HG02571 (cell line): ENCODE measurements at regions not wholly inside any gene's neighbourhood (a gene's known extent, or its start where the extent isn't known, plus 50 kb on each side); places are given as distances from the start of the nearest gene placed in this dataset.

ENCODE experiments used
- ATAC-seq: cut with Tn5 transposase; IDR thresholded peaks from one replicate; pipeline ENCODE4 v1.9.1; 2021; ENCODE audit warnings: mild to moderate bottlenecking, moderate library complexity; ENCODE audit not compliant: unreplicated experiment

DNA sequence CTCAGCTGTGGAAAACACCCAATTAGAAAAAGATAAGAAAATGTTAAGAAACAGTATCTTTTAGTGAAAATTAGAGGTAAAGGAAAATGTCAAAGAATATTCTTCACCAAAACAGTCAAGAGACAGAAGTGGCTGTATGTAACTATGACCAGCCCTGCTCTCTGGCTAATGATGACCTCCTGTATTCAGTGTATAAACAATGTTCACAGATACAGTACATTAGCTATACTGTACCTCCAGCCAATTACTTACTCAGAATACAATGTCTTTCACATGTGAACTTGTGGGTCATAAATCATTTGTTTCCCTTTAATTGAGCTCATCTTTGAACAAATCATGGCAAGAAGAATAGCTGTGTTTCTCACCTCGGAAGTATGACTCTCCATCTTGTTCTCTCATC is 432.0 kb downstream of the LMO4 start:
- ATAC-seq = no peak

DNA sequence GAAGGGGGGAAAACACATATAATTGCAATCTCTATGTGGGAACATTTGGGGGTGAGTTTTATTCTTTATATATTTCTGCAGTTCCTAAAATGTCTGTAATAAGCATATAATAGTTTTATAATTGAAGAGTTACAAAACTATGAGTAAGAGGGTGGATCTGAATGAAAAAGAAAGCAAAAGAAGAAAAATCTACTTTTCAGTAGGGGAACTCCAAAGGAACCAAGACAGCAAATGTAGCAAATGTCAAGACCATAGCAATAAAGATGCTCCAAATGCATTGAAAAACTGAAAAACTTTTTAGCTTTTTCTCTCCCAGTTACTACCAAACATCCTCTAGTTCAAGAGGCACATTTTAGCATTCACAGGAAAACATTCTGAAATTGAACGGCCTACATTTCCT is 434.8 kb downstream of the LMO4 start:
- no peak for ATAC-seq

DNA sequence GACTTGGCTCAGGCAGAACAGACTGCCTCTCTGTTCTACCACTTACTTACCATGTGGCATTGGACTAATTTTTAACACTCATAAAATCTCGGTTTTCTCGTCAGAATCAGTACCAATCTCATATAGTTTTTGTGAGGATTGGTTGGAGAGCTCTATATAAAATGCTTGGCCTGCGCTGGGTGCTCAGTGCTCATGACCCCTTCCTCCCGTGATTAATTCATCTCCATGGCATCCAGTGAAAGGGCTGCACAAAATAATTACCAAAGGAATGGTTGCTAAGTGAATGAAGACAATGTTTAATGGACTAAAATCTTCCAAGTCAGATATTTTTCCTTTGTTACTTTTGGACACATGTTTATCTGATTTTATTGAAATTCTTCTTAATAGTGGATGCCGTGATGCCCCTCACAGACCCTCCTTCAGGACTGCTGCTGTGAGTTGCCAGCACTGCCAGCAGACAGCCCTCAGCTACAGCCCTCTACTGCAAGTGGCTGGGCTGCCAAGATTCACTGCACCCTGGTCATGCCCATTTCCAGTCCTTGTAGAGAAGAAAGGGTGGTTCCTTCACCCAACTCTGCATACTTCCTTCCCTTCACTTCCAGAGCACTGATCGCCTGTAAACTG is 436.5 kb downstream of the LMO4 start:
- ATAC-seq = no peak

DNA sequence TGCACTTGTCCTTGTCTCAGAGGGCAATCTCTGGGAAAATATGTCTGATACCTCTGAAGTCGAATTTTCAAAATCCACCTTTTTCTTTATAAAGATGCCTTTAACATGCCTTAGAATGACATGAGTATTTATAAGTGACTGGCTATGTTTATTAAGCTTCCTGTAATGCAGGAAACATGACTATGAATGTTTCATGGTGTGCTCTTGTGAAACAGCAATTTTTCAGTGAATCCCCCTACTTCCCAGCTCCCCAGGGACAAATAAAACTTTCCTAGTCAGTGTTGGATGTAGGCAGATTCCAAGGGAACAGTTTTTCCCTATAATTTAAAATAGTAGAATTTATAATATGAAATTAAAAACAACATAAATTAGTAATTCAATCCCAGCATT is 437.0 kb downstream of the LMO4 start:
- no peak for ATAC-seq

DNA sequence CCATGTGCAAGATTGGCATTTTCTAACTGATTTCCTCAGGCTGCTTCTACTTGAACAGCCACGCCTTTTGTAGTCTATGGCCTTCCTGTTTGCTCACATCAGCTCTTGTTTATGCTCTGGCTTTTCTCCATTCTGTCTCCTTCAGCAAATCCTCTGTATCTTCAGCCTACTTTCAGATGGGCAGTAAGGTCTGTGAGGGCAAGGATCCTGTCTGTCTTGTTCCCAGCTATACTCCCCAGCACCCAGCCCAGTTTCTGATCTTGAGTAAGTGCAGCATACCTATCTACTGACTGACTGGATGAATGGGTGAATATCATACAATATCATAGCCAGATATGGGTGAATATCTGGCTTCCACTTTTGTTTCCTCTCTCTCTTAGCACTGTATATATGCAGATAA is 438.1 kb downstream of the LMO4 start:
- ATAC-seq = no peak

DNA sequence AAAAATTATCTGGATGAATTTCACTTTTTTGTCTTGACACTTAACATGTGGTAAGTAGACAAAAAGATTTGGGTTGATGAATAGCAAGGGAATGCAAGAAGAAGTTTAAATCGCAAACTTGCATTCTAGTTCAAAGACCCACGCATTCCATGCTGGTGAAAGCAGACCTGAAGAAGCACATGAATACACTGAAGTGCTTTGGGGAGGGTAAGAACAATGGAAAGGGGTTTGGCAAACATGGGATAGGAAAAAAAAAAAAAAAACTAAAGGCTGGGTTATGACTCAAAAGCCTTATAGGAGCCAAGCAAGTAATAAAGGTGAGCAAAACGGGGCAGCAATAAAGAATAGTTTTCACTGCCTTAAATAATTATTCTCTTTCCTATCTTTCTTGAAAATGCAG is 450.2 kb downstream of the LMO4 start:
- ATAC-seq = no peak

DNA sequence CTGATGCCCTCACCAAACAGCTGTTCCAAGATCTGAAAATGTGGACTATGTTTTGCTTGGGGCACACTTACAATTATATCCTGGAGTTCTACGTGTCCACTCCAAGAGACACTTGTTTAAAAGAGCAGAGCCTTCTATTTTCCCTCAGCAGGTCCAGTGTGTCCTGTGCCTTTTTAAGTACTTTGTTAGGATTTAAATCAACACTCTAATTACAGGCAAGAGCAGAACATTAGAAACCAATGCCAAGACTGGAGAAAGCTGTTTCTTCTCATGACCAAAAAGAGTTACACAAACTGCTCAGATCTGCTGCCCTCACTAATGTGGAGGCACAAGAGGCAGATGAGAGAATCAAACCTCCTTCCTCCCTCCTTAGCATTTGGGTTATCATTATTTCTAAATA is 452.9 kb downstream of the LMO4 start:
- ATAC-seq = no peak

DNA sequence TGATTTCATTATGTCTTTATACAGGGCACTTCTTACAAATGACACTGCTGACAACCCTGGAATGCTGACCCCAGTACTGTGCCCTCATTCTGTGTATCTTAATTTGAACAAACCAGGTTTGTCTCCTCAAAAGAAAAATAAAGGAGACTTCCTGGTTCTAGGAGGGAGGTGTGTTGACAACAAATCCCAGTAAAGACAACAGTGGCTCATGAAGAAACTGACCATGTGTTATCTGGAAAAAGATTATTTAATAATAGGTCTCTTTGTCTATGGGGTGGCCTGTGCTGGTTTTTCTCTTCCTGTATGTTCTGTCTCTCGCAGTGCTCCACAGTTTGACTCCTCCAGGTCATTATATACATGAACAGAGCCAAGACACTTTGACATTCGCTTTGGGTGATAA is 454.6 kb downstream of the LMO4 start:
- no peak for ATAC-seq

DNA sequence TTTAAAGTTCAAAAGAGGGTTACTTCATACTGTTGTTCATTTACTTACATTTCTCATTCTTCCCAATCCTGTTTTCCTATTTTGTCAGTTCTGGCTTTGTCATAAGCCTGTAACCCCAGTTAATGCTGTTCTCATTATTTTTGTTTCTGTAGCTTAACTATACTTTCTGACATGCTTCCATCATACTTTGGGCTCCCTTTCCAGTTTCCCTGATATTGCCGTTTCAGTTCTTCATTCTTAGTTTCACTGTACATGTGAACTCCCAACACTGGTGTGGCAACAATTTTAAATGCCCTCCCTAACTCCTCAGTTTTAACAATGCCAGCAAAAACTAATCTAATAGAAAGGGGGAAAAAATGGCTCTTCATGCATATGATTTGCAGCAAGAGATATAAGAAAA is 456.7 kb downstream of the LMO4 start:
- ATAC-seq = no peak

DNA sequence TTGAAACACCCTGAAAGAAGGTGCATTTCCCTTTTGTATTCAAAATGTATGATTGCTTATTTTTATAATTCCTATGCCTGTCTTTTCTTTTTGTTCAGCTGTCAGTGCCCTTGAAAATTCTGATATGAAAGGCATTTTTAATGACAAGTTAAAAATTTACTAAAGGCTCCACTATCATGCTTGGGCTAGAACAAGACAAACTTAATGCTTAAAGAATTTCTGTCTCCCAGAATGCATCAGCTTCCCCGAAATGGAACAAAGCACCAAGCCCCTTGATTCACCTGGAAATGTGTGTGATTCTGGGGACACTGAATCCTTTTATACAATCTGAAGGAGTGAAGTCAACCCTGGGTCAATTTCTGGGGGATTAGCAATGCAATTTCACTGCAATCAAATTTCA is 457.5 kb downstream of the LMO4 start:
- ATAC-seq = no peak

DNA sequence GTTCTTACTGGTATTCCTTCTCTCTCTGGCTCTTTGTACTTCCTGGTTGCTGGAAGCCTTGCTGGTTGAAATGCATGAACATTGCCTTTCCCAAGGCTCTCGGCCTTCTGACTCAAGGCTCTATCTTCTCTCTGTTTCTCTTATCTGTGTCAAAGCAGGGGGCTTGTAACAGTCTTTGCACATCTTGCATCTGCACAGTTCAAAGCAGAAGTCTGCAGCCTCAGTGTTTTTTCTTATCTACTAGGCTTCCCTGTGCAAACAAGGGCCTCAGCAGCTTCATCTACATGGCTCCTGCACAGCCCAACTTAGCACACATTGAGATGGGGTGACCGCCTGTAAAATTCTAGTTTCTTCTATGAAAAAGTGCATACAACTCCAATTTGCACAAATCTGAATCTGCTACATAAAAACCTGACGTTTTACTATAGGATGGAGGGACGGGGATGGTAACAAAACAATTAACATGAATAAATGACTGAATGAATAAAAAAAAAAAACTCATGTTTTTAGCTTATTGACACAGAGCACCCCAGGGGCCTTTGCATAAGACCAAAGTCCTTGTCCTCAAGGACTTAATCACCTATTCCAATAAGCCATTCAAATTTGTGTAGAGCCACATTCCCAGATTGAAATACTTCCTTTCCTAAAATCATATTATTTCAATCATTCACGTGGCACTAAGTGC is 458.3 kb downstream of the LMO4 start:
- ATAC-seq = no peak

DNA sequence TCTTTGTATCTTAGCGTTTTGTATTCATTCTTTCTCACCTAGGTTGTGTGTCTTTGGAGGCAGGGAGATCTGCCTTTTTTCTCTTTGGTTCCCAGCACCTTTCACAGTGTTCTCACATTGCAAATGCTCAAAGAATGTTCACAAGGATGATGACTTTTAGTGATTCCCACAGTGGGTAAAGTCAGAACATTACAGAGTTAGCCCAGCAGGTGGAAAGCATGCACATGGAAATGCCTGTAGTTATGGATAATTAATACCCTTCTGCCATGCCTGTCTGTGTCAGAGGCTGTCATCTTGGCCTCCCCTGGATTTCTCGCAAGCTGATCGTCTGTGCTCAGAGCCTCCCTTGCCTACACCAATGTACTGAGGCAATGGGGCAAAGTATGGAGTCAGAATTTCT is 458.9 kb downstream of the LMO4 start:
- ATAC-seq = no peak

DNA sequence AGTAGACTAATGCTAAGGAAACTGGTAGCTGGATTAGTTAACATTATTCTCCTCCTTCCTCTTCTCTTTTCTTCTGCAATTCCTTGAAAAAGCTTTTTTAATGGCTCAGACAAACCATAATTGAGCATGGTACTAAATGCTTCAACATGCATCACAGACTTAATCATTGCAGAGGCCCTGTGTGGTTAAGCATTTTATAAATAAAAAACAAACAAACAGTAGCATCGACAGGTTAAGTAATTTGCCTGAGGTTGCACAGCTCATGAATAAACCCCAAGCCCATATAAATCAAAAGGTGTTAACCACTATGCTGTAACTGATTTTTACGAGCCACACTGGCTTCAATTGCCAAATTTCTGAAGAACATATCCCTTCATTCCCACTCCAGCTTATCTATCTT is 462.1 kb downstream of the LMO4 start:
- no peak for ATAC-seq

DNA sequence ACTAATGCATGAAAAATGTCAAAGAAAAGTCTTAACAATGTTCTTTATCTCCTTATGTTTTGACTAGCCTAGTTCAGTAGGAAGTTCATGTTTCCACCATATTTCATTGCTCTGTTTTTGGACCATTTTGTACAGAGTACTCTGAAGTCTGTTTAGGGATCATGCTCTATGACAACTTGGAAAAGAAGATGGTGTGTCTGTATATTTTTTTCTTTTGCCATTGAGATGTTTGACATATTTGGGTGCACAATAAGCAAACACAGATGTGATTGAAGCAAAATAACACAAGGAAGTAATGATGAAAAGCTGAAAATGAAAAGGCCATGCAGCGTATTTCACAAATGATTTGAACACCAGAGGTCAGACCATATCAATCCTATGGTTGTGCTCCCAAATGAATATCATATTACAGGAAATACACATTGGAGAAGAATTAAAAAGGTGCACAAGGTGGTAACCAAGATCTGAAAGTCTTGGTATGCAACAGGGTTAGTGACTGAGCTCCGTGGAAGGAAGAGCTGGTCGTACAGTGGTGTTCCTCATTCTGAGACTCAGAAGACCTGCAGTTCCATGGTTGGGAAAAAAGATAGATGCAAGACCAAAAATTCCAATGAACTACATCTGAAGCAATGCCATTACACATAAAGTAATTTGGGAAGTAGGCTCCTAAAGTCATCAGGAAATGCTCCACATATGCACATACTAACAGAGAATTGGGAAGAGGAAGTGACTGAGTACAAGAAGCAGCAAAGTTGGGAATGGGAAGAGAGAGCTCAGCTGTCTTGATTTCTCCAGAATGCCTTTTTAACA is 463.5 kb downstream of the LMO4 start:
- ATAC-seq = no peak

DNA sequence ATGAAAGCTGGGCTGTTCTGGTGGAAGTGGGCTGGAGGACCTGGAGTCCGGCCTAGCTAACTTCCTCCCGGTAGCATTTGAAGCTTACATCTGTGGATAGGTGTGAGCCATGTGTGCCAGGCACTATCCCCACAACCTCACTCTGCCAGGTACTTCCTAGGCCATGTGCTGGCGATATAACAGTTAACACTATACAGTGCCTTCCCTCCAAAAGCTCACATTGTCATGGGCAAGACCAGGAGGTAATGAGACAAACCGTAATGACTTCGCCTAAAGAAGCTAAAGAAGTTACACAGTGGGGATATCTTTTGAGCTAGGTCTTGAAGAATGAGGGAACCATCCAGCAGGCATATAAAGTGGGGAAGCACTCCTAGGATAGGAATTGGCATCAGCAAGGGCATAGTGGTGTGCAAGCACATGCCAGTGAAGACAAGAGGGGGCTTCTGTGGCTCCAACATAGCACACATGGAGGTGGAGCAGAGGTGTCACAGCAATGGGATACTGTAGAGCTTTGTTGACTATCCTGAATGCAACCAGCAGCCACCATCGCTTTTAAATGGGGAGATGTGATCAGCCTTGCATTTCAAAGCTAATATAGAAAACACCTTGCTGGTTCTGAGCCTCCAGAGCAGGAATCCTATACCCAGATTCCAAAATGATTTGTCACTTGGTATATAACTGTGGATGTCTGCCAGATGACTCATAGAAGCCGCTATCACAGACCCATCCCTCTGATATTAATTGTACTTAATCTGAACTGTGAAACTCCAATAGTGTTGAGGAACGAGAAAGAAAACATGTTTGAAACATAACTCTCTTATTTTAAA is 466.3 kb downstream of the LMO4 start:
- ATAC-seq = no peak

DNA sequence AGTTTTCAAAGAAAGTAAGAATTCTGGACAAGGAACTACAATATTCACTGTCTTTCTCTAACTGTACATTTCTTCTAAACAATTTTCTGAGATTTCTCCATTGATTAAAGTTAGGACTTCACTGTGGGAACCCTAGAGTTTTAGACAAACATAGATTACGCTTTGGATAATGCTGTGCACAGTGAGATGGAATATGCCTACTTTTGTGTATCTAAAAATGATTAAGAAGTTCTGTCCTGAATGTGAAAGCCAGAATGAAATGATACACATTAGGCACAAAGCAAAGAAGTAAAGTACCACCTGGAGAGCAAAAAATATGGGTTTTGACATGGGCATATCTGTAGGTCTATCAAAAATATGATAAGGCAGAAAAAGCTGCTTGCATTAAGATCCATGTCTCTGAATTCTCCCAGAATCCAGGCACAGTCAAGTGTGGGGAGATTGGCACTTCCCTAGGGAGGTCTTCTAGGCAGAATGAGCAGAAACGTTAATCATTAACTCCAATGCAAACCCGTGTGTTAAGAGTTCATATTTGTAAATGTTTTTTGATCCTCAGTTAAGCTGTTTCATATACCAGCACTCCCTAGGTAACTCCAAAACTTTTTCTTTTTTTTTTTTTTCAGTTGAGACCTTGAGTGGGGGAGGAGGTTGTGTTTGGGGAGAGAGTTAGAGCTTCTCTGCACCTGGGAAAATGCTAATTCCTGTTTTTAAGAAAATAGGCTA is 467.1 kb downstream of the LMO4 start:
- ATAC-seq = no peak

DNA sequence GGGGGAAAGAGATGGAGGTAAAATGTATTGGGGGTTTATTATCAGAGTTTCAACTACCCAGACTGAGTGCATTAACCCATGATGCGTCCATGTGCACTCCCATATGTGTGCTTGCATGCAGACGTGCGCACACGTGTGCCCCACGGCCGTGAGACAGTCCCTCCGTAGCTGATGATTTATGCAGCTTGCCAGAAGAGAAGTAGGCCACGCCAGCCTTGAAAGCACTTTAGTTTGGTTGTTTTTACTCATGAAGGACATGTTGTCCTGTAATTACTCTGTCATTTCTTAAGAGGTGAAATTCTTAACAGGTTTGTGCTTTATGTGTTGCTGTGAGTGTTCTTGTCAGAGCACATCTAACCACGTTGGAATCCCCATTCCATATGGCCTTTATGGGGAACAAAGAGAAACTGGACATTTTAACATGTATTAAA is 467.8 kb downstream of the LMO4 start:
- ATAC-seq = no peak

DNA sequence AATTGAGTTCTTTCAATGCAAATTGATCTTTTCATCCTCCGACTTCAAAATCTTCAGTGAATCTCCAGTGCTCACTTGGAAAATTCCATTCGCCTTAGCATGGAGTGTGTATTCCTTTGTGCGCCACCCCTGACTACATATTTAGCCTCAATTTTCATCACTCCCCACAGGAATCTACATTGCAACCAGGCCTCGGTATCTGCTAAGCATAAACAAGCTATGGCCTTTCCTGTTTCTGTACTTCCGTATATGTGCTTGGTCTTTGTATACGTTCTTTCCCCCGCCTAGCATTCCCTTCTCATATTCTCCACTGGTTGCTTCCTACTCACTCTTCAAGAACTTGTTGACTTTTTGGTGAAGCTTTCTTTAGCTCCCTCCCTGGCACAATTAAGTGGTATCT is 470.8 kb downstream of the LMO4 start:
- ATAC-seq = no peak

DNA sequence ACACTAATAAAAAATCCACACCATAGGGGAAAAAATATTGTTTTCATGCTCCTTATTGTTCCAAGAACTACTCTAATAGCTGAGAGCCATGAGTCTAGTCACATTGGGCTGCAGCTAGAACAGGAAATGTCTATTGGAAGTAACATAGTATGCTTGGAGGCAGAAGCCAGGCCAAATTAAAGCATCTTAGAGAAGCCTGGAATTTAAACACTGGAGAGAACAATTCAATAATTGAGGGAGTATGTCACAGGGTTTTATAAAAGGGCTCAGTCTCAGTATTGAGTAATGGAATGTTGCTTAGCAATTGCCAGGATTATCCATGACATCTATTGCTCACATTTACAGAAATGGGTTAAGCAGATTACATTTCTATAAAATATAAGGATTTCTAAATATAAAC is 471.3 kb downstream of the LMO4 start:
- ATAC-seq = no peak

DNA sequence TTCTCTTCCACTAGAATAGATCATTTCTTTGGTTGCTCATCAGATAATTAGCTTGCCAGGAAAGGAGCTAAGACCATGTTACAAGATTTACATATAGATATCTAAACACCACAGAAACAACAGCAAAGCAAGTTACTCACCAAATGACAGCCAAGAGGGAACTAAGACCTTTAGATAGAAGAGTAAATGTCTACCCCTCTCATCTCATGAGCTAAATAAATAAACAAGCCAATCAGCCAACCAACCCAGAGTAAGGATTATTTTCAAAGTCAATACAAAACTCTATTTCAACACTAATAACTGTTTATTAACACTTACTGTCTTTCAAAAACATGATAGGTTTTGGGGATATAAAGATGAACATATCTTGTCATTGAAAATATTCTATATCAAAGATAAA is 474.7 kb downstream of the LMO4 start:
- no peak for ATAC-seq

DNA sequence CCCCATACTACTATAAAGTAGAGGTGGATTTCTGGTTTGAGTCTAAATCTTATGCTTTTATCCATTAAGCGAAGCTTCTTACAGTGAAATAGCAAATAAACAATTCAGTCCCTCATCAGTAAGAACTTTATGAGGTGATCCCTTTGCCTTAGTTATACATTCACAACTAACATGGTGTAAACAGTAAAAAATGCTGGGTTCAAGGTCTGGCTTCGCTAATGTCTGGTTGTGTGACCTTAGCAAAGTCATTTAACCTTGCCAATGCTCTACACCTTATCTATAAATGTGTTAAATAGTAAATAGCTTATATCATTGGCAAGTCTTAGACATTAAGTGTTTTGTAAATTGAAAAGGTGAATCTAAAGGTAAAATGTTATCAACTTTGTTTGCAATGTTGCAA is 475.4 kb downstream of the LMO4 start:
- no peak for ATAC-seq
